Activated CD8-positive, alpha-beta memory T cell treated with anti-CD3 and anti-CD28 coated beads, Interleukin-2, amount 10 ng/mL, durations not matched to agents 7 days and 5 days (primary cell): ENCODE measurements at regions not wholly inside any gene's neighbourhood (a gene's known extent, or its start where the extent isn't known, plus 50 kb on each side); places are given as distances from the start of the nearest gene placed in this dataset.

Source experiments
- ATAC-seq: fragments of 150-1000 bp; cut with Tn5 transposase; one replicate; pipeline ENCODE4 v1.10.0; 2021; ENCODE audit warnings: moderate library complexity
- CTCF ChIA-PET: fragments of 350-600 bp; sonication (Branson Sonifier 250); formaldehyde crosslinking; loops from one replicate; lab custom pipeline; 2021; ENCODE audit warnings: antibody characterized with exemption; lab: Charles Lee
- DNase-seq: peaks from one replicate; pipeline ENCODE4 v3.0.0-alpha.2; 2020
- H3K27ac Mint-ChIP-seq: one replicate; pipeline ENCODE4 v1.8.0; 2021; ENCODE audit warnings: mild to moderate bottlenecking, mixed read lengths
- H3K27me3 Mint-ChIP-seq: one replicate; pipeline ENCODE4 v1.8.0; 2021; ENCODE audit warnings: mixed read lengths
- H3K36me3 Mint-ChIP-seq: one replicate; pipeline ENCODE4 v1.8.0; 2021; ENCODE audit warnings: mild to moderate bottlenecking, mixed read lengths
- H3K4me1 Mint-ChIP-seq: one replicate; pipeline ENCODE4 v1.8.0; 2021; ENCODE audit warnings: mixed read lengths
- H3K4me3 Mint-ChIP-seq: one replicate; pipeline ENCODE4 v1.8.0; 2021; ENCODE audit warnings: mild to moderate bottlenecking, moderate library complexity, mixed read lengths
- H3K9me3 Mint-ChIP-seq: one replicate; pipeline ENCODE4 v1.8.0; 2022; ENCODE audit warnings: low read depth, mixed read lengths

GRCh38 chr2:104685591-104685990 is 168.3 kb upstream of the POU3F3 start:
- Mint-ChIP-seq H3K9me3 (peaks cover under 1% of the 10 kb centered on the region), H3K36me3 (no peaks in the 10 kb centered on the region), H3K4me1 (no peaks in the 10 kb centered on the region), H3K4me3 (no peak overlapping the region), H3K27me3 (no peaks in the 10 kb centered on the region), H3K27ac (no peak overlapping the region)
- DNase-seq, result no peak
- CTCF ChIA-PET, result no interaction called here
- no peak for ATAC-seq

GRCh38 chr2:104687147-104687546 is 166.8 kb upstream of the POU3F3 start:
- DNase-seq (no peak), ATAC-seq (no peak)
- no peaks in the 10 kb centered on the region for H3K27me3 Mint-ChIP-seq
- CTCF ChIA-PET, result no interaction called here
- peaks cover 5% of the 10 kb centered on the region for H3K9me3 Mint-ChIP-seq
- H3K27ac Mint-ChIP-seq, result no peak overlapping the region
- no peaks in the 10 kb centered on the region for H3K4me1 Mint-ChIP-seq
- H3K4me3 Mint-ChIP-seq, result no peak overlapping the region
- H3K36me3 Mint-ChIP-seq, result no peaks in the 10 kb centered on the region

- CTCF ChIA-PET, result no interaction called here
- Mint-ChIP-seq H3K27me3 (no peaks in the 10 kb centered on the region), H3K36me3 (no peaks in the 10 kb centered on the region), H3K4me3 (no peak overlapping the region), H3K4me1 (no peaks in the 10 kb centered on the region), H3K27ac (no peak overlapping the region), H3K9me3 (peaks cover 5% of the 10 kb centered on the region)
- DNase-seq, result no peak
- no peak for ATAC-seq
Observed at GRCh38 chr2:104690255-104690984, 163.5 kb upstream of the POU3F3 start.

GRCh38 chr2:104698276-104698675 is 155.6 kb upstream of the POU3F3 start:
- Mint-ChIP-seq H3K4me1 (no peaks in the 10 kb centered on the region), H3K9me3 (no peaks in the 10 kb centered on the region), H3K36me3 (no peaks in the 10 kb centered on the region), H3K27ac (no peak overlapping the region), H3K4me3 (no peak overlapping the region), H3K27me3 (no peaks in the 10 kb centered on the region)
- DNase-seq (no peak), ATAC-seq (no peak)
- CTCF ChIA-PET, result no interaction called here

GRCh38 chr2:104701411-104701911 is 152.5 kb upstream of the POU3F3 start:
- CTCF ChIA-PET, result no interaction called here
- no peaks in the 10 kb centered on the region for H3K27me3 Mint-ChIP-seq
- ATAC-seq, result no peak
- H3K4me1 Mint-ChIP-seq, result no peaks in the 10 kb centered on the region
- H3K4me3 Mint-ChIP-seq, result no peak overlapping the region
- DNase-seq, result no peak
- no peaks in the 10 kb centered on the region for H3K36me3 Mint-ChIP-seq
- H3K9me3 Mint-ChIP-seq, result no peaks in the 10 kb centered on the region
- no peak overlapping the region for H3K27ac Mint-ChIP-seq

- Mint-ChIP-seq H3K4me1 (no peaks in the 10 kb centered on the region), H3K36me3 (no peaks in the 10 kb centered on the region), H3K9me3 (no peaks in the 10 kb centered on the region), H3K27ac (no peak overlapping the region), H3K27me3 (no peaks in the 10 kb centered on the region), H3K4me3 (no peak overlapping the region)
- CTCF ChIA-PET, result no interaction called here
- ATAC-seq (no peak), DNase-seq (no peak)
Observed at GRCh38 chr2:104702031-104702850, 151.7 kb upstream of the POU3F3 start.

- H3K36me3 Mint-ChIP-seq, result no peaks in the 10 kb centered on the region
- ATAC-seq, result no peak
- DNase-seq, result no peak
- H3K27ac Mint-ChIP-seq, result no peak overlapping the region
- H3K9me3 Mint-ChIP-seq, result no peaks in the 10 kb centered on the region
- H3K4me3 Mint-ChIP-seq, result no peak overlapping the region
- no peaks in the 10 kb centered on the region for H3K4me1 Mint-ChIP-seq
- CTCF ChIA-PET, result no interaction called here
- H3K27me3 Mint-ChIP-seq, result no peaks in the 10 kb centered on the region
Observed at GRCh38 chr2:104703669-104704068, 150.2 kb upstream of the POU3F3 start.

GRCh38 chr2:104704496-104705245 is 149.2 kb upstream of the POU3F3 start:
- no peak overlapping the region for H3K4me3 Mint-ChIP-seq
- H3K36me3 Mint-ChIP-seq, result no peaks in the 10 kb centered on the region
- no peaks in the 10 kb centered on the region for H3K27me3 Mint-ChIP-seq
- ATAC-seq (no peak), DNase-seq (no peak)
- no peak overlapping the region for H3K27ac Mint-ChIP-seq
- CTCF ChIA-PET, result no interaction called here
- H3K9me3 Mint-ChIP-seq, result no peaks in the 10 kb centered on the region
- H3K4me1 Mint-ChIP-seq, result no peaks in the 10 kb centered on the region

- Mint-ChIP-seq H3K4me1 (no peaks in the 10 kb centered on the region), H3K36me3 (no peaks in the 10 kb centered on the region), H3K27me3 (no peaks in the 10 kb centered on the region), H3K9me3 (no peaks in the 10 kb centered on the region), H3K4me3 (no peak overlapping the region), H3K27ac (no peak overlapping the region)
- CTCF ChIA-PET, result no interaction called here
- ATAC-seq (no peak), DNase-seq (no peak)
Observed at GRCh38 chr2:104707056-104707455, 146.9 kb upstream of the POU3F3 start.

- no peak for ATAC-seq
- Mint-ChIP-seq H3K36me3 (no peaks in the 10 kb centered on the region), H3K4me1 (no peaks in the 10 kb centered on the region), H3K27ac (no peak overlapping the region), H3K27me3 (no peaks in the 10 kb centered on the region), H3K4me3 (no peak overlapping the region), H3K9me3 (no peaks in the 10 kb centered on the region)
- no peak for DNase-seq
- CTCF ChIA-PET, result no interaction called here
Observed at GRCh38 chr2:104708967-104709366, 144.9 kb upstream of the POU3F3 start.

GRCh38 chr2:104716061-104716460 is 137.9 kb upstream of the POU3F3 start:
- no peak overlapping the region for H3K27ac Mint-ChIP-seq
- no peaks in the 10 kb centered on the region for H3K36me3 Mint-ChIP-seq
- no peak for ATAC-seq
- no peaks in the 10 kb centered on the region for H3K27me3 Mint-ChIP-seq
- no peak for DNase-seq
- H3K9me3 Mint-ChIP-seq, result no peaks in the 10 kb centered on the region
- no peaks in the 10 kb centered on the region for H3K4me1 Mint-ChIP-seq
- CTCF ChIA-PET, result no interaction called here
- no peak overlapping the region for H3K4me3 Mint-ChIP-seq

GRCh38 chr2:104733226-104733943 is 120.5 kb upstream of the POU3F3 start:
- H3K27ac Mint-ChIP-seq, result no peak overlapping the region
- ATAC-seq, result no peak
- CTCF ChIA-PET, result no interaction called here
- H3K27me3 Mint-ChIP-seq, result no peaks in the 10 kb centered on the region
- H3K4me3 Mint-ChIP-seq, result no peak overlapping the region
- H3K9me3 Mint-ChIP-seq, result peaks cover 9% of the 10 kb centered on the region
- no peaks in the 10 kb centered on the region for H3K4me1 Mint-ChIP-seq
- no peak for DNase-seq
- no peaks in the 10 kb centered on the region for H3K36me3 Mint-ChIP-seq

- CTCF ChIA-PET, result no interaction called here
- Mint-ChIP-seq H3K36me3 (no peaks in the 10 kb centered on the region), H3K27ac (no peak overlapping the region), H3K27me3 (no peaks in the 10 kb centered on the region), H3K9me3 (peaks cover 9% of the 10 kb centered on the region), H3K4me1 (no peaks in the 10 kb centered on the region), H3K4me3 (no peak overlapping the region)
- ATAC-seq (no peak), DNase-seq (no peak)
Observed at GRCh38 chr2:104734937-104735586, 118.9 kb upstream of the POU3F3 start.
